ENCODE measurements at regions not wholly inside any gene's neighbourhood (a gene's known extent, or its start where the extent isn't known, plus 50 kb on each side); places are given as distances from the start of the nearest gene placed in this dataset.
"Not testable (repeated sequence)": the region's sequence is repeated elsewhere in the genome, so short reads cannot be mapped to it uniquely, and the experiment has no call there.

GRCh38 chr19:30846102-30846501 lies 473.9 kb downstream of the ZNF536 start:
- no peak overlapping the region for H3K4me3 ChIP-seq
- H3K9me3 ChIP-seq (replicated peaks in 1 of 3), result no peaks in the 10 kb centered on the region
- intact Hi-C loops (cut with DNase I), result no loop called here
- H3K36me3 ChIP-seq (replicated peaks in 1 of 2), result no peaks in the 10 kb centered on the region
- no peaks in the 10 kb centered on the region for H3K4me1 ChIP-seq (replicated peaks in 1 of 2)
- H3K27ac ChIP-seq, result no peak overlapping the region
- no peaks in the 10 kb centered on the region for H3K27me3 ChIP-seq
- no peak for DNase-seq
- WGBS, 4 donors, result 88 to 96% (median 90%) methylated on average over 13 of the region's 13 CpGs
- TF ChIP-seq POLR2A (IDR thresholded peaks at IDR 0.05), result no peak
- TF ChIP-seq CTCF (IDR thresholded peaks at IDR 0.05), result no peak

GRCh38 chr19:30842926-30843325 lies 470.7 kb downstream of the ZNF536 start:
- DNase-seq, result no peak
- WGBS, 4 donors, result 71 to 82% (median 77%) methylated on average over 8 of the region's 8 CpGs
- no peak overlapping the region for H3K4me3 ChIP-seq
- H3K9me3 ChIP-seq (replicated peaks in 1 of 3), result no peaks in the 10 kb centered on the region
- no peak overlapping the region for H3K27ac ChIP-seq
- TF ChIP-seq POLR2A (IDR thresholded peaks at IDR 0.05) (no peak), CTCF (IDR thresholded peaks at IDR 0.05) (no peak)
- H3K36me3 ChIP-seq (replicated peaks in 1 of 2), result no peaks in the 10 kb centered on the region
- intact Hi-C loops (cut with DNase I), result no loop called here
- no peaks in the 10 kb centered on the region for H3K4me1 ChIP-seq (replicated peaks in 1 of 2)
- H3K27me3 ChIP-seq, result no peaks in the 10 kb centered on the region

- WGBS, 4 donors, result 86 to 94% (median 91%) methylated on average over 5 of the region's 5 CpGs
- DNase-seq, result no peak
- Histone ChIP-seq H3K36me3 (replicated peaks in 1 of 2) (no peaks in the 10 kb centered on the region), H3K27ac (no peak overlapping the region), H3K4me1 (replicated peaks in 1 of 2) (no peaks in the 10 kb centered on the region), H3K27me3 (no peaks in the 10 kb centered on the region), H3K4me3 (no peak overlapping the region), H3K9me3 (replicated peaks in 1 of 3) (no peaks in the 10 kb centered on the region)
- TF ChIP-seq POLR2A (IDR thresholded peaks at IDR 0.05) (no peak), CTCF (IDR thresholded peaks at IDR 0.05) (no peak)
- intact Hi-C loops (cut with DNase I), result no loop called here
Measured at GRCh38 chr19:30841934-30842333, 469.8 kb downstream of the ZNF536 start.

GRCh38 chr19:30830875-30831274 lies 458.7 kb downstream of the ZNF536 start:
- H3K4me3 ChIP-seq, result no peak overlapping the region
- H3K9me3 ChIP-seq (replicated peaks in 1 of 3), result no peaks in the 10 kb centered on the region
- no peak for DNase-seq
- TF ChIP-seq CTCF (IDR thresholded peaks at IDR 0.05), result no peak
- TF ChIP-seq POLR2A (IDR thresholded peaks at IDR 0.05), result no peak
- no peaks in the 10 kb centered on the region for H3K36me3 ChIP-seq (replicated peaks in 1 of 2)
- intact Hi-C loops (cut with DNase I), result no loop called here
- no peak overlapping the region for H3K27ac ChIP-seq
- no peaks in the 10 kb centered on the region for H3K4me1 ChIP-seq (replicated peaks in 1 of 2)
- H3K27me3 ChIP-seq, result no peaks in the 10 kb centered on the region
- 65 to 74% (median 69%) methylated on average over 4 to 5 of the region's 5 CpGs for WGBS, 4 donors

- intact Hi-C loops (cut with DNase I); H3K4me3 ChIP-seq; DNase-seq; H3K27ac ChIP-seq; H3K27me3 ChIP-seq; H3K9me3 ChIP-seq (replicated peaks in 1 of 3); H3K4me1 ChIP-seq (replicated peaks in 1 of 2); H3K36me3 ChIP-seq (replicated peaks in 1 of 2): not testable (repeated sequence)
- 84 to 93% (median 86%) methylated on average over 5 of the region's 5 CpGs for WGBS, 4 donors
Measured at GRCh38 chr19:30825505-30825904, 453.3 kb downstream of the ZNF536 start.

All from adrenal gland (tissue), 9 donors.